ENCODE measurements at regions not wholly inside any gene's neighbourhood (a gene's known extent, or its start where the extent isn't known, plus 50 kb on each side); places are given as distances from the start of the nearest gene placed in this dataset.

- TF ChIP-seq CTCF (IDR thresholded peaks at IDR 0.05) (no peak), EP300 (IDR thresholded peaks at IDR 0.05) (no peak)
Measured at GRCh38 chr19:57004418-57004817, 115.4 kb upstream of the USP29 start.

Data from tibial nerve (tissue), 4 donors.